SU-DHL-6 (cell line): ENCODE measurements at regions not wholly inside any gene's neighbourhood (a gene's known extent, or its start where the extent isn't known, plus 50 kb on each side); places are given as distances from the start of the nearest gene placed in this dataset.

Experiments used
- H2AFZ ChIP-seq: fragments of 200-600 bp; sonication (generic); 2 replicates; pipeline ENCODE4 v1.6.1; 2014; ENCODE audit warnings: low read depth, mild to moderate bottlenecking, moderate library complexity, mixed read lengths, antibody characterized with exemption, low read length; ENCODE audit not compliant: severe bottlenecking
- H3F3A ChIP-seq: fragments of 200-600 bp; shearing (Covaris generic); 2 replicates; pipeline ENCODE4 v1.6.0; 2016; ENCODE audit warnings: antibody characterized with exemption, mild to moderate bottlenecking; ENCODE audit not compliant: insufficient read depth
- H3K27ac ChIP-seq: fragments of 200-600 bp; sonication (generic); 2 replicates; pipeline ENCODE4 v1.5.1; 2016; ENCODE audit warnings: low read depth, mild to moderate bottlenecking, low read length, moderate library complexity, mixed read lengths
- H3K27me3 ChIP-seq: fragments of 200-600 bp; sonication (generic), shearing (Covaris generic); 2 replicates; pipeline ENCODE4 v1.6.0; 2014; ENCODE audit warnings: mild to moderate bottlenecking, low read length
- H3K36me3 ChIP-seq: fragments of 200-600 bp; sonication (generic); 2 replicates; pipeline ENCODE4 v1.6.1; 2014; ENCODE audit warnings: mild to moderate bottlenecking, low read length, mixed read lengths
- H3K4me2 ChIP-seq: fragments of 300-600, 200-600 bp; shearing (Covaris generic), sonication (generic); 2 replicates; pipeline ENCODE4 v1.6.0; 2014; ENCODE audit warnings: low read length, low read depth, mild to moderate bottlenecking; ENCODE audit not compliant: poor library complexity, severe bottlenecking
- H3K4me3 ChIP-seq: fragments of 200-600 bp; sonication (generic); 2 replicates; pipeline ENCODE4 v1.5.1; 2014; ENCODE audit warnings: antibody characterized with exemption, low read length, mild to moderate bottlenecking, mixed read lengths; ENCODE audit not compliant: insufficient read depth, poor library complexity, severe bottlenecking
- H3K79me2 ChIP-seq: fragments of 200-600 bp; sonication (generic); 2 replicates; pipeline ENCODE4 v1.6.1; 2014; ENCODE audit warnings: mild to moderate bottlenecking, low read length, moderate library complexity; ENCODE audit not compliant: insufficient read depth
- H3K9ac ChIP-seq: fragments of 200-600 bp; sonication (generic); 2 replicates; pipeline ENCODE4 v1.7.0; 2014; ENCODE audit warnings: mild to moderate bottlenecking, low read length
- H3K9me2 ChIP-seq: fragments of 200-600 bp; sonication (generic); replicated peaks from 2 replicates; pipeline ENCODE4 v1.6.1; 2014; ENCODE audit warnings: low read length; ENCODE audit not compliant: insufficient read depth
- H3K9me3 ChIP-seq: fragments of 200-600 bp; sonication (generic); 2 replicates; pipeline ENCODE4 v1.6.1; 2014; ENCODE audit warnings: low read length, mixed read lengths; ENCODE audit not compliant: insufficient read depth
- H4K20me1 ChIP-seq: fragments of 200-600 bp; sonication (generic); 2 replicates; pipeline ENCODE4 v1.6.1; 2014; ENCODE audit warnings: low read depth, mild to moderate bottlenecking, antibody characterized with exemption, low read length, moderate library complexity, mixed read lengths
- CTCF ChIP-seq: fragments of 200-600 bp; sonication (generic); IDR thresholded peaks from one replicate; pipeline ENCODE4 v1.5.1; 2017; ENCODE audit warnings: antibody characterized with exemption, mild to moderate bottlenecking, low read length, moderate library complexity; ENCODE audit not compliant: insufficient read depth, poor library complexity, severe bottlenecking
- EZH2phosphoT487 ChIP-seq: fragments of 200-600 bp; sonication (generic), shearing (Covaris generic); conservative IDR thresholded peaks from 2 replicates; pipeline ENCODE4 v1.6.1; 2018; ENCODE audit warnings: mild to moderate bottlenecking, antibody characterized with exemption, low read length, moderate library complexity, mixed read lengths

GRCh38 chr1:74953622-74954021, 180.6 kb upstream of the LHX8 start:
- H3K4me2 ChIP-seq: peak overlapping the region; percentile 47
- no peaks in the 10 kb centered on the region for H3K79me2 ChIP-seq
- H4K20me1 ChIP-seq: no peaks in the 10 kb centered on the region
- H3K9ac ChIP-seq: no peak overlapping the region
- no peak for TF ChIP-seq EZH2phosphoT487
- no peak for TF ChIP-seq CTCF
- peak overlapping the region; percentile 35 for H3K27ac ChIP-seq
- H3K27me3 ChIP-seq: no peaks in the 10 kb centered on the region
- no peak overlapping the region for H3K4me3 ChIP-seq
- peak overlapping the region; percentile 63 for H2AFZ ChIP-seq
- H3K9me2 ChIP-seq: no peaks in the 10 kb centered on the region
- 0 out of 2 replicates have a peak, but pooled peaks cover 4% of the 10 kb centered on the region for H3F3A ChIP-seq
- H3K36me3 ChIP-seq: no peaks in the 10 kb centered on the region
- H3K9me3 ChIP-seq: no peaks in the 10 kb centered on the region

GRCh38 chr1:74963120-74963519, 171.1 kb upstream of the LHX8 start:
- Histone ChIP-seq H2AFZ (no peak overlapping the region), H3K9me3 (no peaks in the 10 kb centered on the region)

DNA sequence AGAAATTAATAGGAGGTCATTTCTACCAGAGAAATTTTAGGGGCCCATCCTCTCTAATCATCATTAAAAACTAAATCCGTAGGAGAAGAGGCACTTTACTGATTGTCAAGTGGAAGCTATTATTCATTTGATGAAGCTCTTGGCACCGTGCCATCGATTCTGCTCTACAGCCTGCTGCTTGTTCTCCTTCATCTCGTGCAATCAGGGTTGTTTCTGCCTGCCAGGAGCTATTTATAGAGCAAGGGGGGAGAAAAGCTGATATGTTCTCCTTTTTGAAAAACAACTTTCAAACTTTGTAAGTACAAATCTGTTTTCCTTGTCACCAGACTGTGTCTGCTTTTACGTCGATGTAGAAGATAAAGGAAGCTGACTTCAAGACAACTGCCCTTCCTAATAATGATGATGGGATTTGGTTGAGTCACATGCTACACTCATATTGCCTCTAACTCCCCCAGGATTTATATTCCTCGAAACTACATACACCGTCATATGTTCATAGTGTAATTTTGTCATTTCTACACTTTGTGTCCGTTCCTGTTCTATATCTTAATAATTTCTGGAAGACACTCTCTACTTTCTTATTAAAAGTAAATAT, 169.6 kb upstream of the LHX8 start:
- no peak overlapping the region for H3K9ac ChIP-seq
- peak overlapping the region; percentile 40 for H3K4me2 ChIP-seq

More at GRCh38 chr1:74963120-74963519, 171.1 kb upstream of the LHX8 start:
- H4K20me1 ChIP-seq: no peaks in the 10 kb centered on the region
- H3K36me3 ChIP-seq: no peaks in the 10 kb centered on the region
- no peaks in the 10 kb centered on the region for H3K9me2 ChIP-seq
- no peak overlapping the region for H3K9ac ChIP-seq
- no peak overlapping the region for H3K4me3 ChIP-seq
- no peaks in the 10 kb centered on the region for H3K27me3 ChIP-seq
- H3F3A ChIP-seq: no peaks in the 10 kb centered on the region
- TF ChIP-seq EZH2phosphoT487 (no peak), CTCF (no peak)
- H3K4me2 ChIP-seq: no peak overlapping the region
- H3K79me2 ChIP-seq: no peaks in the 10 kb centered on the region
- H3K27ac ChIP-seq: no peak overlapping the region

More for the DNA sequence above, 169.6 kb upstream of the LHX8 start:
- Histone ChIP-seq H3F3A (no peaks in the 10 kb centered on the region), H4K20me1 (no peaks in the 10 kb centered on the region), H3K36me3 (no peaks in the 10 kb centered on the region), H3K27me3 (no peaks in the 10 kb centered on the region), H2AFZ (peak overlapping the region; percentile 21), H3K9me3 (no peaks in the 10 kb centered on the region), H3K9me2 (no peaks in the 10 kb centered on the region), H3K4me3 (no peak overlapping the region), H3K27ac (no peak overlapping the region), H3K79me2 (no peaks in the 10 kb centered on the region)
- no peak for TF ChIP-seq CTCF
- no peak for TF ChIP-seq EZH2phosphoT487
